ENCODE measurements at regions not wholly inside any gene's neighbourhood (a gene's known extent, or its start where the extent isn't known, plus 50 kb on each side); places are given as distances from the start of the nearest gene placed in this dataset.
"Not testable (repeated sequence)": the region's sequence is repeated elsewhere in the genome, so short reads cannot be mapped to it uniquely, and the experiment has no call there.

DNA sequence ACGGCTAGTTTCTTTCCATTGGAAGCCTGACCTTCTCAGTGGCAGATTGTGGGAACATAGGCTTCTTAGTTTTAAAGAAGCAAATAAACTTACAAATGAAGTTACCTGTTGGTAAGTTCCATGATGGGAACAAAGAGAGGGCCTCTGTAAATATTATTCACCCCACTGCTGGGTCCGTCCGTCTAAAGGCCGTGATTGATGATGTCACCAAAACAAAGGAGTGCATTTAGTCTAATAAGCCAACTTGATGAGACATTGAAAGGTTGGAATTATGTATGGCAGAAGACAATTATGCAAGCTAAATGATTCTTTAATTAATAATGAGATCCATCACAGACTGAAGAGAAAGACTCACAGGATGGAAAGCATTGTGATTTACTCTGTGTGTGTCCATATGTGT lies 1091.9 kb upstream of the FANCL start:
- TF ChIP-seq CTCF (IDR thresholded peaks at IDR 0.05): no peak
- H3K27ac Mint-ChIP-seq: no peak overlapping the region
- H3K27me3 Mint-ChIP-seq (ENCODE audit: insufficient read depth): no peaks in the 10 kb centered on the region

DNA sequence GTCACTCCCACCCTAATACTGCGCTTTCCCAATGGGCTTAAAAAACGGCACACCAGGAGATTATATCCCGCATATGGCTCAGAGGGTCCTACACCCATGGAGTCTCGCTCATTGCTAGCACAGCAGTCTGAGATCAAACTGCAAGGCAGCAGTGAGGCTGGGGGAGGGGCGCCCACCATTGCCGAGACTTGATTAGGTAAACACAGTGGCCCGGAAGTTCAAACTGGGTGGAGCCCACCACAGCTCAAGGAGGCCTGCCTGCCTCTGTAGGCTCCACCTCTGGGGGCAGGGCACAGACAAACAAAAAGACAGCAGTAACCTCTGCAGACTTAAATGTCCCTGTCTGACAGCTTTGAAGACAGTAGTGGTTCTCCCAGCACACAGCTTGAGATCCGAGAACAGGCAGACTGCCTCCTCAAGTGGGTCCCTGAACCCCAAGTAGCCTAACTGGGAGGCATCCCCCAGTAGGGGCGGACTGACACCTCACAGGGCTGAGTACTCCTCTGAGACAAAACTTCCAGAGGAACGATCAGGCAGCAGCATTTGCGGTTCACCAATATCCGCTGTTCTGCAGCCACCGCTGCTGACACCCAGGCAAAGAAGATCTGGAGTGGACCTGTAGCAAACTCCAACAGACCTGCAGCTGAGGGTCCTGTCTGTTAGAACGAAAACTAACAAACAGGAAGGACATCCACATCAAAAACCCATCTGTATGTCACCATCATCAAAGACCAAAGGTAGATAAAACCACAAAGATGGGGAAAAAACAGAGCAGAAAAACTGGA lies 1085.6 kb upstream of the FANCL start:
- not testable (repeated sequence) for H3K9me3 Mint-ChIP-seq; H3K27me3 Mint-ChIP-seq (ENCODE audit: insufficient read depth); H3K4me1 Mint-ChIP-seq (ENCODE audit: low read depth); H3K27ac Mint-ChIP-seq; H3K36me3 Mint-ChIP-seq (ENCODE audit: low read depth); H3K4me3 Mint-ChIP-seq; DNase-seq

More for the DNA sequence above, 1091.9 kb upstream of the FANCL start:
- no peak for DNase-seq
- H3K4me3 Mint-ChIP-seq: no peak overlapping the region
- H3K9me3 Mint-ChIP-seq: peaks cover 27% of the 10 kb centered on the region
- H3K36me3 Mint-ChIP-seq (ENCODE audit: low read depth): no peaks in the 10 kb centered on the region
- H3K4me1 Mint-ChIP-seq (ENCODE audit: low read depth): no peaks in the 10 kb centered on the region

DNA sequence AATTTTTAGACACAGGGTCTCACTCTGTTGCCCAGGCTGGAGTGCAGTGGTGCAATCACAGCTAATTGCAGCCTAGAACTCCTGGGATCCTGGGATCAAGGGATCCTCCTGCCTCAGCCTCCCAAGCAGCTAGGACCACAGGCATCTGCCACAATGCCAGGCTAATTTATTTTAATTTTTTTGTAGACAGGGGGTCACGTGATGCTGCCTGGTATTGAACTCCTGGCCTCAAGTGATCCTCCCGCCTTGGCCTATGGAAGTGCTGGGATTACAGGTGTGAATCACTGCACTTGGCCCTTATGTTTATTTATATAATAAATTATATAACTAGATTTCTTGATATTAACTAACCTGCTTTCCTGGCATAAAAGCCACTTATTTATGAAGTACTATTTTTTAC lies 1081.7 kb upstream of the FANCL start:
- H3K36me3 Mint-ChIP-seq (ENCODE audit: low read depth): no peaks in the 10 kb centered on the region
- no peak for DNase-seq
- H3K4me1 Mint-ChIP-seq (ENCODE audit: low read depth): no peaks in the 10 kb centered on the region
- no peak overlapping the region for H3K4me3 Mint-ChIP-seq
- H3K27me3 Mint-ChIP-seq (ENCODE audit: insufficient read depth): no peaks in the 10 kb centered on the region
- no peak overlapping the region for H3K27ac Mint-ChIP-seq
- H3K9me3 Mint-ChIP-seq: peaks cover 16% of the 10 kb centered on the region
- TF ChIP-seq CTCF (IDR thresholded peaks at IDR 0.05): no peak

GRCh38 chr2:59322005-59322404 lies 1080.9 kb upstream of the FANCL start:
- H3K4me1 Mint-ChIP-seq (ENCODE audit: low read depth): no peaks in the 10 kb centered on the region
- no peaks in the 10 kb centered on the region for H3K27me3 Mint-ChIP-seq (ENCODE audit: insufficient read depth)
- peaks cover 17% of the 10 kb centered on the region for H3K9me3 Mint-ChIP-seq
- no peak for TF ChIP-seq CTCF (IDR thresholded peaks at IDR 0.05)
- no peaks in the 10 kb centered on the region for H3K36me3 Mint-ChIP-seq (ENCODE audit: low read depth)
- no peak for DNase-seq
- no peak overlapping the region for H3K4me3 Mint-ChIP-seq
- H3K27ac Mint-ChIP-seq: no peak overlapping the region

DNA sequence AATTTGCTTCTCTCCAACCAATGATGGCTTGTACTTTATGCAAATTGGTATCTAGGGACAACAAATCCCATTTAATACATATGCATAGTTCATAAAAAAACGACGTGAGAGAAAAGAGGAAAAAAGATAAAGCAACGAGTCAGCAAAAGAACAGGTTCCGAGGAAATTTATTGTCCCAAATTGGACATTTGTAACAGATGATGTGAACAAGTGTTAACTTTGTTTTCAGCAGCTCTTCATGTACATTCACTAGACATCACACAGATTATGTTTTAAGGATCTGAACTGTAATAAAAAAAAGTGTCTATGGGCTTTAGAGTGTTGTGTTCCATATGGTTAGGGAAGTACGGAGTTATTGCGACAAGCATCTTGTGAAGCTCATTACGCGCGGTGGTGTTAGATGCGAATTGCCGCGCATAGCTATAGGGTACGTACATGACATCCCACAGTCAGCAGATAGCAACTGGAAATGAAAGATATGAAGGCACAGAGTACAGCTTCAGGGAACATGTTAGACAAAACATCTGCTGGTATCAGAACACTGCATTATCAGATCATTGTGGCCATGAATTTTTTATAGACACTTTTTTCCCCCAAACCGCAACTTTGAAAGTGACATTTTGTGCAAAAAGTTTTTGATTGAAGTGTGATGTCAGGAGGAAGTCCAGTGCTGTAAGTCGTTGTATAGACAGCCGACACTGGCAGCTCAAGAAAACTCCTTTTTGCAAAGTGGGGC lies 1073.1 kb upstream of the FANCL start:
- Mint-ChIP-seq H3K27me3 (ENCODE audit: insufficient read depth) (no peaks in the 10 kb centered on the region), H3K27ac (no peak overlapping the region), H3K9me3 (peaks cover 32% of the 10 kb centered on the region), H3K4me3 (no peak overlapping the region), H3K36me3 (ENCODE audit: low read depth) (no peaks in the 10 kb centered on the region), H3K4me1 (ENCODE audit: low read depth) (no peaks in the 10 kb centered on the region)
- DNase-seq: no peak
- no peak for TF ChIP-seq CTCF (IDR thresholded peaks at IDR 0.05)

Measured in HFFc6 (cell line).